A673 (cell line): ENCODE measurements at regions not wholly inside any gene's neighbourhood (a gene's known extent, or its start where the extent isn't known, plus 50 kb on each side); places are given as distances from the start of the nearest gene placed in this dataset.

Experiments used
- EZH2 ChIP-seq: fragments of 200-600 bp; sonication (generic); IDR thresholded peaks from 2 replicates; pipeline ENCODE4 v1.6.1; 2017; ENCODE audit warnings: borderline replicate concordance, low read depth, mild to moderate bottlenecking, mixed read lengths, antibody characterized with exemption, low read length; ENCODE audit not compliant: poor library complexity, severe bottlenecking
- TF ChIP-seq, protein P1 (sequence below): fragments of 300-800, 200-600 bp; sonication (generic); conservative IDR thresholded peaks from 2 replicates; pipeline ENCODE4 v1.5.1; 2017; ENCODE audit warnings: low read depth, mild to moderate bottlenecking, antibody characterized with exemption, low read length, moderate library complexity, mixed read lengths

DNA sequence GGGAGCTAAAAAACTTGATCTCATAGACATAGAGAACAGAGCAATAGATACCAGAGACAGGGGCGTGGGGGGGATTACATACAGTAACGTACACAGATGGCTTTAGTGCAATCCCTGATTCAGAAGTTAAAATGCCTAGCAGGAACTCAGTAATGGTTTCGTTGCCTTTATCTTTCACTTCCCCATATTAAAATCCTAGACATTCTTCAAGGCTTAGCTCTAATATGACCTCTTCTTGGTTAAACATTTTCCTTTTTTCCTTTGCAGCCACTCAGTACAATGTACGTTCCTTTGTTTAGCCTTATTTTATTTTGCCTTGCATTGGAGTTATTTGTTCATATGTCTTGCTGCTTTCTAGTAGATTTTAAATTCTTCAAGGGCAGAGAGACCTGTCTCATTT is 104.9 kb downstream of the C11orf87 start:
- TF ChIP-seq, protein P1, sequence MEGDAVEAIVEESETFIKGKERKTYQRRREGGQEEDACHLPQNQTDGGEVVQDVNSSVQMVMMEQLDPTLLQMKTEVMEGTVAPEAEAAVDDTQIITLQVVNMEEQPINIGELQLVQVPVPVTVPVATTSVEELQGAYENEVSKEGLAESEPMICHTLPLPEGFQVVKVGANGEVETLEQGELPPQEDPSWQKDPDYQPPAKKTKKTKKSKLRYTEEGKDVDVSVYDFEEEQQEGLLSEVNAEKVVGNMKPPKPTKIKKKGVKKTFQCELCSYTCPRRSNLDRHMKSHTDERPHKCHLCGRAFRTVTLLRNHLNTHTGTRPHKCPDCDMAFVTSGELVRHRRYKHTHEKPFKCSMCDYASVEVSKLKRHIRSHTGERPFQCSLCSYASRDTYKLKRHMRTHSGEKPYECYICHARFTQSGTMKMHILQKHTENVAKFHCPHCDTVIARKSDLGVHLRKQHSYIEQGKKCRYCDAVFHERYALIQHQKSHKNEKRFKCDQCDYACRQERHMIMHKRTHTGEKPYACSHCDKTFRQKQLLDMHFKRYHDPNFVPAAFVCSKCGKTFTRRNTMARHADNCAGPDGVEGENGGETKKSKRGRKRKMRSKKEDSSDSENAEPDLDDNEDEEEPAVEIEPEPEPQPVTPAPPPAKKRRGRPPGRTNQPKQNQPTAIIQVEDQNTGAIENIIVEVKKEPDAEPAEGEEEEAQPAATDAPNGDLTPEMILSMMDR, result no peak
- TF ChIP-seq EZH2, result no peak
